Neural progenitor cell (in vitro differentiated cells): ENCODE measurements at regions not wholly inside any gene's neighbourhood (a gene's known extent, or its start where the extent isn't known, plus 50 kb on each side); places are given as distances from the start of the nearest gene placed in this dataset.

ENCODE experiments used
- CTCF ChIP-seq: fragments of 200-600 bp; sonication (generic); IDR thresholded peaks from 2 replicates; pipeline ENCODE4 v1.5.1; 2017; ENCODE audit warnings: antibody characterized with exemption, mild to moderate bottlenecking
- EZH2 ChIP-seq: fragments of 200-600 bp; sonication (generic); IDR thresholded peaks from 2 replicates; pipeline ENCODE4 v1.6.1; 2017; ENCODE audit warnings: antibody characterized with exemption, mild to moderate bottlenecking, moderate library complexity
- EZH2phosphoT487 ChIP-seq: fragments of 200-600 bp; sonication (generic); IDR thresholded peaks from 2 replicates; pipeline ENCODE4 v1.6.1; 2017; ENCODE audit warnings: antibody characterized with exemption

GRCh38 chr9:89937051-89937450 is 332.2 kb downstream of the GADD45G start:
- TF ChIP-seq CTCF (no peak), EZH2phosphoT487 (no peak), EZH2 (no peak)
